Keratinocyte (primary cell): ENCODE measurements at regions not wholly inside any gene's neighbourhood (a gene's known extent, or its start where the extent isn't known, plus 50 kb on each side); places are given as distances from the start of the nearest gene placed in this dataset.

Experiments used
- DNase-seq: peaks from one replicate; pipeline ENCODE4 v3.0.0-alpha.2; 2011; ENCODE audit warnings: low read depth, missing footprints, low spot score
- FAIRE-seq: peaks from 2 replicates; lab custom pipeline; 2011; peaks lifted over from hg19 to GRCh38; lab: Jason Lieb, UNC
- H2AFZ ChIP-seq: 2 replicates; pipeline ENCODE4 v1.6.0; 2012; ENCODE audit warnings: low read length, control low read depth, inconsistent platforms; ENCODE audit not compliant: control insufficient read depth
- H3K27ac ChIP-seq: 2 replicates; pipeline ENCODE4 v1.5.1; 2011; ENCODE audit warnings: low read length; ENCODE audit not compliant: control insufficient read depth, insufficient read depth
- H3K27me3 ChIP-seq: 3 replicates; pipeline ENCODE4 v1.6.0; 2011; ENCODE audit warnings: low read length; ENCODE audit not compliant: control insufficient read depth, insufficient read depth; ENCODE audit errors: extremely low read depth
- H3K36me3 ChIP-seq, 2 experiments: 2 replicates in 1 of 2; 3 replicates in 1 of 2; pipeline ENCODE4 v1.5.1; 2011; ENCODE audit warnings: low read length in 2 of 2, mild to moderate bottlenecking in 1 of 2; ENCODE audit not compliant: control insufficient read depth in 2 of 2, insufficient read depth in 2 of 2; ENCODE audit errors: extremely low read depth in 1 of 2
- H3K4me1 ChIP-seq: 3 replicates; pipeline ENCODE4 v1.5.1; 2011; ENCODE audit warnings: low read length; ENCODE audit not compliant: control insufficient read depth, insufficient read depth; ENCODE audit errors: extremely low read depth
- H3K4me2 ChIP-seq: 3 replicates; pipeline ENCODE4 v1.6.0; 2011; ENCODE audit warnings: low read depth, low read length; ENCODE audit not compliant: control insufficient read depth, insufficient read depth; ENCODE audit errors: extremely low read depth
- H3K4me3 ChIP-seq, 3 experiments: fragments of 200-600 bp in 1 of 3; sonication (generic) in 1 of 3; 2 replicates in 2 of 3; 3 replicates in 1 of 3; pipeline ENCODE4 v1.5.1; 2011 to 2016; ENCODE audit warnings: low read length in 3 of 3, mild to moderate bottlenecking in 3 of 3, control low read depth in 2 of 3, inconsistent platforms in 1 of 3, low read depth in 1 of 3, mixed read lengths in 1 of 3, mixed run types in 1 of 3, moderate library complexity in 1 of 3; ENCODE audit not compliant: control insufficient read depth in 2 of 3, insufficient read depth in 2 of 3; ENCODE audit errors: extremely low read depth in 1 of 3
- H3K79me2 ChIP-seq: 2 replicates; pipeline ENCODE4 v1.6.0; 2012; ENCODE audit warnings: low read length; ENCODE audit not compliant: control insufficient read depth, insufficient read depth
- H3K9ac ChIP-seq: 3 replicates; pipeline ENCODE4 v1.6.0; 2011; ENCODE audit warnings: low read length; ENCODE audit not compliant: control insufficient read depth, insufficient read depth; ENCODE audit errors: extremely low read depth
- H3K9me1 ChIP-seq: 3 replicates; pipeline ENCODE4 v1.6.0; 2011; ENCODE audit warnings: low read length; ENCODE audit not compliant: control insufficient read depth, insufficient read depth; ENCODE audit errors: extremely low read depth
- H3K9me3 ChIP-seq: 2 replicates; pipeline ENCODE4 v1.5.1; 2012; ENCODE audit warnings: low read depth, low read length; ENCODE audit not compliant: control insufficient read depth
- H4K20me1 ChIP-seq: 3 replicates; pipeline ENCODE4 v1.6.0; 2011; ENCODE audit warnings: low read length; ENCODE audit not compliant: control insufficient read depth, insufficient read depth; ENCODE audit errors: extremely low read depth
- CTCF ChIP-seq, 3 experiments: IDR thresholded peaks in 1 of 3; conservative IDR thresholded peaks in 1 of 3; optimal IDR thresholded peaks in 1 of 3; 2 replicates in 2 of 3; 3 replicates in 1 of 3; pipeline versions ENCODE3 to v1.5.1; 2011; ENCODE audit warnings: low read length in 3 of 3, mild to moderate bottlenecking in 3 of 3, moderate library complexity in 2 of 3, control low read depth in 1 of 3, inconsistent platforms in 1 of 3; ENCODE audit not compliant: insufficient read depth in 2 of 3; ENCODE audit errors: extremely low read depth in 1 of 3
- EZH2 ChIP-seq: IDR thresholded peaks from one replicate; pipeline ENCODE4 v1.6.1; 2012; ENCODE audit warnings: inconsistent platforms, mild to moderate bottlenecking, low read length, moderate library complexity
- dilution Hi-C: fragments of 300-500 bp; cut with MboI; formaldehyde crosslinking; loops from one replicate; pipeline ENCODE4 v1.7.0; 2020; ENCODE audit warnings: low sequenced_read_pairs; ENCODE audit not compliant: extremely low pct_ligation_motif_present

GRCh38 chr14:30296931-30297405 lies 262.0 kb upstream of the G2E3 start:
- TF ChIP-seq EZH2 (no peak), CTCF (optimal IDR thresholded peaks at IDR 0.05 in 1 of 3, IDR thresholded peaks at IDR 0.05 in 1 of 3, conservative IDR thresholded peaks at IDR 0.05 in 1 of 3; ENCODE audit: extremely low read depth in 1 of 3, insufficient read depth in 2 of 3, low read length in 3 of 3) (no peak)
- H3K4me3 ChIP-seq = no peak overlapping the region
- H4K20me1 ChIP-seq = no peaks in the 10 kb centered on the region
- no peaks in the 10 kb centered on the region for H3K36me3 ChIP-seq
- no peak overlapping the region for H3K4me2 ChIP-seq
- H3K4me1 ChIP-seq = no peaks in the 10 kb centered on the region
- FAIRE-seq = no peak
- dilution Hi-C loops = no loop called here
- H3K9me1 ChIP-seq = no peaks in the 10 kb centered on the region
- DNase-seq = no peak
- H3K79me2 ChIP-seq = no peaks in the 10 kb centered on the region
- no peaks in the 10 kb centered on the region for H3K9me3 ChIP-seq
- H3K27ac ChIP-seq = no peak overlapping the region
- H3K27me3 ChIP-seq = peaks cover 4% of the 10 kb centered on the region
- H3K9ac ChIP-seq = no peak overlapping the region
- H2AFZ ChIP-seq = no peak overlapping the region

- no peak overlapping the region for H3K27ac ChIP-seq
- no peaks in the 10 kb centered on the region for H3K36me3 ChIP-seq
- no peak overlapping the region for H2AFZ ChIP-seq
- peaks cover 4% of the 10 kb centered on the region for H3K27me3 ChIP-seq
- H3K9me1 ChIP-seq = no peaks in the 10 kb centered on the region
- no peaks in the 10 kb centered on the region for H3K79me2 ChIP-seq
- no peak overlapping the region for H3K9ac ChIP-seq
- TF ChIP-seq EZH2 = no peak
- TF ChIP-seq CTCF (optimal IDR thresholded peaks at IDR 0.05 in 1 of 3, IDR thresholded peaks at IDR 0.05 in 1 of 3, conservative IDR thresholded peaks at IDR 0.05 in 1 of 3; ENCODE audit: extremely low read depth in 1 of 3, insufficient read depth in 2 of 3, low read length in 3 of 3) = no peak
- dilution Hi-C loops = no loop called here
- no peaks in the 10 kb centered on the region for H4K20me1 ChIP-seq
- DNase-seq (no peak), FAIRE-seq (no peak)
- no peaks in the 10 kb centered on the region for H3K4me1 ChIP-seq
- H3K9me3 ChIP-seq = no peaks in the 10 kb centered on the region
- H3K4me3 ChIP-seq = no peak overlapping the region
- no peak overlapping the region for H3K4me2 ChIP-seq
Measured at GRCh38 chr14:30297876-30298795, 260.8 kb upstream of the G2E3 start.
